IMR-90 (cell line): ENCODE measurements at regions not wholly inside any gene's neighbourhood (a gene's known extent, or its start where the extent isn't known, plus 50 kb on each side); places are given as distances from the start of the nearest gene placed in this dataset.

ENCODE experiments used
- ATAC-seq: fragments of 200-7000 bp; cut with Tn5 transposase; 2 replicates; pipeline ENCODE4 v1.9.1; 2020; ENCODE audit warnings: low read depth, mild to moderate bottlenecking, moderate library complexity
- BruUV-seq: library from RNA; stranded (reverse); fragments of 400-500 nt; replicated peaks from 2 replicates; lab custom pipeline; 2021; lab: Mats Ljungman, UMichigan
- CTCF ChIA-PET: fragments of 300-600 bp; formaldehyde crosslinking; extraction: SDS; loops from one replicate; lab custom pipeline; 2021; ENCODE audit warnings: antibody characterized with exemption; lab: Yijun Ruan, JAX
- POLR2A ChIA-PET: fragments of 300-600 bp; sonication (Branson Sonifier 250); formaldehyde crosslinking; loops from one replicate; lab custom pipeline; 2022; ENCODE audit warnings: antibody characterized with exemption; ENCODE audit not compliant: unreplicated experiment; lab: Charles Lee
- DNase-seq: peaks from one replicate; pipeline ENCODE4 v3.0.0; 2013
- H2AFZ ChIP-seq: replicated peaks from 2 replicates; pipeline ENCODE3; 2013; ENCODE audit warnings: low read length, mild to moderate bottlenecking; ENCODE audit not compliant: poor library complexity
- H2AK5ac ChIP-seq: 2 replicates; pipeline ENCODE4 v1.6.1; 2013; ENCODE audit warnings: low read depth, low read length, inconsistent platforms
- H2AK9ac ChIP-seq: replicated peaks from 2 replicates; pipeline ENCODE3; 2013; ENCODE audit warnings: mild to moderate bottlenecking, low read depth, low read length, moderate library complexity; ENCODE audit not compliant: poor library complexity
- H2BK120ac ChIP-seq: 2 replicates; pipeline ENCODE4 v1.6.1; 2013; ENCODE audit warnings: low read depth, low read length, inconsistent platforms
- H2BK15ac ChIP-seq: 3 replicates; pipeline ENCODE4 v1.6.1; 2013; ENCODE audit warnings: low read depth, low read length, inconsistent platforms
- H2BK20ac ChIP-seq: 2 replicates; pipeline ENCODE4 v1.6.1; 2013; ENCODE audit warnings: low read depth, mild to moderate bottlenecking, inconsistent platforms, low read length, moderate library complexity
- H2BK5ac ChIP-seq: 2 replicates; pipeline ENCODE4 v1.6.1; 2013; ENCODE audit warnings: mild to moderate bottlenecking, low read depth, low read length, inconsistent platforms; ENCODE audit not compliant: poor library complexity, severe bottlenecking
- H3K14ac ChIP-seq: replicated peaks from 2 replicates; pipeline ENCODE4 v1.6.1; 2013; ENCODE audit warnings: low read depth, low read length, inconsistent platforms
- H3K18ac ChIP-seq: 2 replicates; pipeline ENCODE4 v1.6.1; 2013; ENCODE audit warnings: low read depth, low read length, control low read depth
- H3K23ac ChIP-seq: 2 replicates; pipeline ENCODE4 v1.6.1; 2013; ENCODE audit warnings: low read depth, low read length, inconsistent platforms
- H3K27ac ChIP-seq: 2 replicates; pipeline ENCODE4 v1.5.1; 2013; ENCODE audit warnings: mild to moderate bottlenecking, control low read depth, low read length; ENCODE audit not compliant: insufficient read depth
- H3K27me3 ChIP-seq: 2 replicates; pipeline ENCODE4 v1.6.1; 2013; ENCODE audit warnings: low read length; ENCODE audit not compliant: control insufficient read depth, insufficient read depth
- H3K36me3 ChIP-seq: 2 replicates; pipeline ENCODE4 v1.6.1; 2013; ENCODE audit warnings: low read length, mixed read lengths; ENCODE audit not compliant: control insufficient read depth, insufficient read depth
- H3K4ac ChIP-seq: 2 replicates; pipeline ENCODE4 v1.6.1; 2013; ENCODE audit warnings: low read depth, low read length, inconsistent platforms
- H3K4me1 ChIP-seq: 2 replicates; pipeline ENCODE4 v1.6.1; 2013; ENCODE audit warnings: low read length, mixed read lengths; ENCODE audit not compliant: control insufficient read depth, insufficient read depth
- H3K4me2 ChIP-seq: 2 replicates; pipeline ENCODE4 v1.6.1; 2013; ENCODE audit warnings: low read depth, mild to moderate bottlenecking, control low read depth, low read length, moderate library complexity
- H3K4me3 ChIP-seq: 2 replicates; pipeline ENCODE4 v1.5.1; 2013; ENCODE audit warnings: low read depth, mild to moderate bottlenecking, control low read depth, low read length, moderate library complexity; ENCODE audit not compliant: insufficient read depth
- H3K56ac ChIP-seq: 2 replicates; pipeline ENCODE4 v1.6.1; 2013; ENCODE audit warnings: low read length, inconsistent platforms; ENCODE audit not compliant: insufficient read depth; ENCODE audit errors: extremely low read depth
- H3K79me1 ChIP-seq, 2 experiments: 2 replicates each; pipeline ENCODE4 v1.6.1; 2013; ENCODE audit warnings: low read length in 2 of 2, inconsistent platforms in 1 of 2, low read depth in 1 of 2
- H3K9ac ChIP-seq: 2 replicates; pipeline ENCODE4 v1.6.1; 2013; ENCODE audit warnings: low read depth, low read length, control low read depth
- H3K9me1 ChIP-seq: 2 replicates; pipeline ENCODE4 v1.6.1; 2013; ENCODE audit warnings: low read length, inconsistent platforms; ENCODE audit not compliant: insufficient read depth
- H3K9me3 ChIP-seq: 2 replicates; pipeline ENCODE4 v1.6.1; 2013; ENCODE audit warnings: low read length; ENCODE audit not compliant: control insufficient read depth, insufficient read depth
- H4K20me1 ChIP-seq: 2 replicates; pipeline ENCODE4 v1.6.1; 2013; ENCODE audit warnings: low read length, inconsistent platforms; ENCODE audit not compliant: insufficient read depth
- H4K5ac ChIP-seq: 2 replicates; pipeline ENCODE4 v1.6.1; 2013; ENCODE audit warnings: mild to moderate bottlenecking, low read depth, low read length, control low read depth
- H4K8ac ChIP-seq, 2 experiments: 2 replicates each; pipeline ENCODE4 v1.6.1; 2013; ENCODE audit warnings: low read depth in 2 of 2, low read length in 2 of 2, control low read depth in 1 of 2, inconsistent platforms in 1 of 2
- H4K91ac ChIP-seq: 2 replicates; pipeline ENCODE4 v1.6.1; 2013; ENCODE audit warnings: low read depth, low read length, inconsistent platforms; ENCODE audit not compliant: insufficient read depth
- BHLHE40 ChIP-seq: fragments of 150-350 bp; IDR thresholded peaks from 2 replicates; pipeline ENCODE4 v1.6.1; 2016; ENCODE audit warnings: mild to moderate bottlenecking, low read depth, low read length
- CEBPB ChIP-seq: IDR thresholded peaks from 2 replicates; pipeline ENCODE4 v1.6.1; 2012; ENCODE audit warnings: low read depth, low read length, improper control_type of control experiment
- CHD1 ChIP-seq: IDR thresholded peaks from 2 replicates; pipeline ENCODE4 v1.6.1; 2012; ENCODE audit warnings: low read depth, low read length, improper control_type of control experiment
- FOS ChIP-seq: fragments of 150-350 bp; IDR thresholded peaks from 2 replicates; pipeline ENCODE4 v1.6.1; 2016; ENCODE audit warnings: low read depth, low read length
- MAFK ChIP-seq: IDR thresholded peaks from 2 replicates; pipeline ENCODE4 v1.6.1; 2012; ENCODE audit warnings: low read depth, low read length, improper control_type of control experiment
- MAZ ChIP-seq: IDR thresholded peaks from 2 replicates; pipeline ENCODE4 v1.6.1; 2012; ENCODE audit warnings: low read depth, mild to moderate bottlenecking, low read length, improper control_type of control experiment, moderate library complexity, borderline replicate concordance
- MXI1 ChIP-seq: IDR thresholded peaks from 2 replicates; pipeline ENCODE4 v1.6.1; 2012; ENCODE audit warnings: low read depth, mild to moderate bottlenecking, low read length, moderate library complexity, borderline replicate concordance
- NFE2L2 ChIP-seq: fragments of 150-350 bp; IDR thresholded peaks from 2 replicates; pipeline ENCODE4 v1.6.1; 2016; ENCODE audit warnings: low read depth, mild to moderate bottlenecking, low read length
- POLR2A ChIP-seq: IDR thresholded peaks from 2 replicates; pipeline ENCODE4 v1.6.1; 2012; ENCODE audit warnings: mild to moderate bottlenecking, low read depth, low read length
- RAD21 ChIP-seq: IDR thresholded peaks from 2 replicates; pipeline ENCODE4 v1.6.1; 2012; ENCODE audit warnings: low read length, improper control_type of control experiment
- RCOR1 ChIP-seq: IDR thresholded peaks from 2 replicates; pipeline ENCODE4 v1.6.1; 2012; ENCODE audit warnings: mild to moderate bottlenecking, low read length, improper control_type of control experiment; ENCODE audit not compliant: insufficient replicate concordance
- RFX5 ChIP-seq: IDR thresholded peaks from 2 replicates; pipeline ENCODE4 v1.8.0; 2012; ENCODE audit warnings: low read depth, mild to moderate bottlenecking, low read length, moderate library complexity
- SMC3 ChIP-seq: fragments of 150-350 bp; IDR thresholded peaks from 2 replicates; pipeline ENCODE4 v1.6.1; 2016; ENCODE audit warnings: low read depth, mild to moderate bottlenecking, antibody characterized with exemption, low read length, moderate library complexity
- WGBS, 2 experiments: methylation state at CpG; one replicate each; pipeline versions ENCODE4 v1.1.5 to v1.1.7; 2013; ENCODE audit warnings: missing lambda C conversion rate in 2 of 2; ENCODE audit not compliant: insufficient read length in 1 of 2; ENCODE audit errors: extremely low coverage in 2 of 2; 5-methylcytosine and 5-hydroxymethylcytosine counted together
- dilution Hi-C: fragments of 300-500 bp; cut with HindIII; formaldehyde crosslinking; loops from one replicate; pipeline ENCODE4 v1.14.3; 2018; ENCODE audit warnings: low sequenced_read_pairs; ENCODE audit not compliant: unreplicated experiment
- in situ Hi-C: fragments of 300-500 bp; cut with MboI; formaldehyde crosslinking; loops from 3 replicates; pipeline ENCODE4 v1.14.3; 2019; ENCODE audit warnings: low sequenced_read_pairs, inconsistent platforms, mixed read lengths
- intact Hi-C: fragments of 100-400 bp; cut with micrococcal nuclease; formaldehyde crosslinking; loops from 2 replicates; pipeline ENCODE4 v1.10.0; 2022
- TF ChIP-seq, protein P1 (sequence below): conservative IDR thresholded peaks from 2 replicates; pipeline ENCODE4 v1.5.1; 2012; ENCODE audit warnings: mild to moderate bottlenecking, low read depth, low read length, improper control_type of control experiment
- TF ChIP-seq, protein P2 (sequence below): fragments of 150-350 bp; IDR thresholded peaks from 2 replicates; pipeline ENCODE4 v1.6.1; 2016; ENCODE audit warnings: low read depth, mild to moderate bottlenecking, low read length, moderate library complexity, borderline replicate concordance
- TF ChIP-seq, protein P3 (sequence below): fragments of 150-350 bp; IDR thresholded peaks from 2 replicates; pipeline ENCODE4 v1.6.1; 2017; ENCODE audit warnings: mild to moderate bottlenecking, antibody characterized with exemption, low read length, low read depth

DNA sequence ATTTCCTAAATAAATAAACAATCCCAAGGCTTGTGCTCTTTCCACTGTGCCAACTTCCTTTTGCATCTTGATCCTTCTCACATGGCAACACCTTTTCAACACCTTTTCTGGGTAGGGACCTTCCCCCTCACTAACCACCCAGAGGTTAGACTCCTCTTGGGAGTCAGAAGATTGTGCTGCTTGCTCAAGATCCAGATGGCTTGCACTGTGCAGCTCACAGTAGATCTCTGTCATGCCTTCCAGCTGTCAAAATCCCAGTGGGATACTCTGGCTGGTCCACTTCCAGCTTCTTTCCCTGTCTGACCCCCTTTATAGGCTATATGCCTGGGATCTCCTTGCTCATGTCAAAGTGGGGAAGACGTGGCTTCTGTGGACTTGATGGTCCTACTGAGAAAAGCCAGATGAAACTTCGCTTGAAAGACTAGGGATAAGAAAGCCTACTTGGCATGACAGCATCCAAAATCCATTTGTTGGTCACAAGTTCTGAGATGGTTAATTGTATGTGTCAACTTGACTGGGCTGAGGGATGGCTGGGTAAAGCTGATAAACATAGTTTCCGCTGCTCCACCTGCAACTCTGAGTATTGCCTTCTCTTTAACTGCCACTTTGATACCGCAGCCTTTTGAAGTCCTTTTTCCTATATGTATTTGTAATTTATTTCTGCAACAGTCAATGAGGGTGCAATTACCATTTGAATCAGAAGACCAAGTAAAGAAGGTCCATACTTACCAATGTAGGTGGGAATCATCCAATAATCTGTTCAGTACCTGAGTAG lies 74.5 kb downstream of the S1PR1 start:
- Histone ChIP-seq H3K27ac (no peak overlapping the region), H2AFZ (no peak overlapping the region), H3K23ac (no peak overlapping the region), H4K8ac (no peak overlapping the region), H3K4ac (no peak overlapping the region), H4K91ac (no peak overlapping the region), H2BK5ac (no peak overlapping the region), H2AK9ac (no peak overlapping the region), H3K4me1 (no peaks in the 10 kb centered on the region), H4K5ac (no peak overlapping the region), H2BK120ac (no peak overlapping the region), H2BK20ac (no peak overlapping the region), H3K14ac (no peak overlapping the region), H3K18ac (no peak overlapping the region), H2AK5ac (no peak overlapping the region), H3K9me3 (no peaks in the 10 kb centered on the region), H3K79me1 (no peaks in the 10 kb centered on the region), H3K4me3 (no peak overlapping the region), H4K20me1 (no peaks in the 10 kb centered on the region), H2BK15ac (no peak overlapping the region), H3K4me2 (no peak overlapping the region), H3K9me1 (no peaks in the 10 kb centered on the region), H3K27me3 (peaks cover 59% of the 10 kb centered on the region), H3K9ac (no peak overlapping the region), H3K36me3 (no peaks in the 10 kb centered on the region), H3K56ac (no peak overlapping the region)
- TF ChIP-seq SMC3 (no peak), MXI1 (no peak), CEBPB (no peak), BHLHE40 (no peak), MAZ (no peak), FOS (no peak), RAD21 (no peak), MAFK (no peak), RCOR1 (no peak), CHD1 (no peak), NFE2L2 (no peak), RFX5 (no peak), POLR2A (no peak)
- TF ChIP-seq, protein P1, sequence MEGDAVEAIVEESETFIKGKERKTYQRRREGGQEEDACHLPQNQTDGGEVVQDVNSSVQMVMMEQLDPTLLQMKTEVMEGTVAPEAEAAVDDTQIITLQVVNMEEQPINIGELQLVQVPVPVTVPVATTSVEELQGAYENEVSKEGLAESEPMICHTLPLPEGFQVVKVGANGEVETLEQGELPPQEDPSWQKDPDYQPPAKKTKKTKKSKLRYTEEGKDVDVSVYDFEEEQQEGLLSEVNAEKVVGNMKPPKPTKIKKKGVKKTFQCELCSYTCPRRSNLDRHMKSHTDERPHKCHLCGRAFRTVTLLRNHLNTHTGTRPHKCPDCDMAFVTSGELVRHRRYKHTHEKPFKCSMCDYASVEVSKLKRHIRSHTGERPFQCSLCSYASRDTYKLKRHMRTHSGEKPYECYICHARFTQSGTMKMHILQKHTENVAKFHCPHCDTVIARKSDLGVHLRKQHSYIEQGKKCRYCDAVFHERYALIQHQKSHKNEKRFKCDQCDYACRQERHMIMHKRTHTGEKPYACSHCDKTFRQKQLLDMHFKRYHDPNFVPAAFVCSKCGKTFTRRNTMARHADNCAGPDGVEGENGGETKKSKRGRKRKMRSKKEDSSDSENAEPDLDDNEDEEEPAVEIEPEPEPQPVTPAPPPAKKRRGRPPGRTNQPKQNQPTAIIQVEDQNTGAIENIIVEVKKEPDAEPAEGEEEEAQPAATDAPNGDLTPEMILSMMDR, result no peak
- TF ChIP-seq, protein P2, sequence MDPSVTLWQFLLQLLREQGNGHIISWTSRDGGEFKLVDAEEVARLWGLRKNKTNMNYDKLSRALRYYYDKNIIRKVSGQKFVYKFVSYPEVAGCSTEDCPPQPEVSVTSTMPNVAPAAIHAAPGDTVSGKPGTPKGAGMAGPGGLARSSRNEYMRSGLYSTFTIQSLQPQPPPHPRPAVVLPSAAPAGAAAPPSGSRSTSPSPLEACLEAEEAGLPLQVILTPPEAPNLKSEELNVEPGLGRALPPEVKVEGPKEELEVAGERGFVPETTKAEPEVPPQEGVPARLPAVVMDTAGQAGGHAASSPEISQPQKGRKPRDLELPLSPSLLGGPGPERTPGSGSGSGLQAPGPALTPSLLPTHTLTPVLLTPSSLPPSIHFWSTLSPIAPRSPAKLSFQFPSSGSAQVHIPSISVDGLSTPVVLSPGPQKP, result no peak
- TF ChIP-seq, protein P3, sequence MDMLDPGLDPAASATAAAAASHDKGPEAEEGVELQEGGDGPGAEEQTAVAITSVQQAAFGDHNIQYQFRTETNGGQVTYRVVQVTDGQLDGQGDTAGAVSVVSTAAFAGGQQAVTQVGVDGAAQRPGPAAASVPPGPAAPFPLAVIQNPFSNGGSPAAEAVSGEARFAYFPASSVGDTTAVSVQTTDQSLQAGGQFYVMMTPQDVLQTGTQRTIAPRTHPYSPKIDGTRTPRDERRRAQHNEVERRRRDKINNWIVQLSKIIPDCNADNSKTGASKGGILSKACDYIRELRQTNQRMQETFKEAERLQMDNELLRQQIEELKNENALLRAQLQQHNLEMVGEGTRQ, result no peak
- ATAC-seq (no peak), DNase-seq (no peak)
- dilution Hi-C loops (no loop called here), intact Hi-C loops (no loop called here), in situ Hi-C loops (loop anchor here (5.0 kb wide), 1 partner anchor 36 kb away; no protein-coding TSS in a partner anchor)
- no TSS peak for BruUV-seq
- ChIA-PET CTCF (interaction anchor here (0.8 to 2.7 kb wide), 2 partner anchors 44 to 46 kb away, joined by 3 to 28 read pairs; no protein-coding TSS in a partner anchor), POLR2A (no interaction called here)
- WGBS, 2 experiments, result no CpG with 5 or more reads among the region's 4 CpGs
